ENCODE measurements at regions not wholly inside any gene's neighbourhood (a gene's known extent, or its start where the extent isn't known, plus 50 kb on each side); places are given as distances from the start of the nearest gene placed in this dataset.
"Not testable (repeated sequence)": the region's sequence is repeated elsewhere in the genome, so short reads cannot be mapped to it uniquely, and the experiment has no call there.

GRCh38 chr6:92111386-92111785, 1308.0 kb downstream of the EPHA7 start:
- Histone ChIP-seq H3K4me3 (no peak overlapping the region), H3K27me3 (ENCODE audit: insufficient read depth in 3 of 3, low read length in 2 of 3) (no peaks in the 10 kb centered on the region), H3K36me3 (ENCODE audit: insufficient read depth in 1 of 2, low read depth in 1 of 2) (no peaks in the 10 kb centered on the region), H3K9me3 (no peaks in the 10 kb centered on the region), H3K4me1 (no peaks in the 10 kb centered on the region), H3K27ac (no peak overlapping the region)
- DNase-seq (no peak), ATAC-seq (no peak)
- TF ChIP-seq CTCF (IDR thresholded peaks at IDR 0.05), result no peak
- intact Hi-C loops (cut with DNase I), result no loop called here
- 77 to 85% (median 85%) methylated on average over 2 of the region's 2 CpGs for WGBS, 3 donors

- DNase-seq, result no peak
- Histone ChIP-seq H3K27me3 (ENCODE audit: insufficient read depth in 3 of 3, low read length in 2 of 3) (no peaks in the 10 kb centered on the region), H3K36me3 (ENCODE audit: insufficient read depth in 1 of 2, low read depth in 1 of 2) (no peaks in the 10 kb centered on the region), H3K9me3 (no peaks in the 10 kb centered on the region), H3K4me3 (no peak overlapping the region), H3K4me1 (no peaks in the 10 kb centered on the region), H3K27ac (no peak overlapping the region)
- ATAC-seq, result no peak
- TF ChIP-seq CTCF (IDR thresholded peaks at IDR 0.05), result no peak
- intact Hi-C loops (cut with DNase I), result no loop called here
- WGBS, 3 donors, result 45 to 55% (median 54%) methylated on average over 4 of the region's 4 CpGs
Measured at GRCh38 chr6:92110403-92110802, 1309.0 kb downstream of the EPHA7 start.

GRCh38 chr6:92109956-92110355, 1309.4 kb downstream of the EPHA7 start:
- intact Hi-C loops (cut with DNase I), result no loop called here
- Histone ChIP-seq H3K4me1 (no peaks in the 10 kb centered on the region), H3K27ac (no peak overlapping the region), H3K4me3 (no peak overlapping the region), H3K36me3 (ENCODE audit: insufficient read depth in 1 of 2, low read depth in 1 of 2) (no peaks in the 10 kb centered on the region), H3K9me3 (no peaks in the 10 kb centered on the region), H3K27me3 (ENCODE audit: insufficient read depth in 3 of 3, low read length in 2 of 3) (no peaks in the 10 kb centered on the region)
- TF ChIP-seq CTCF (IDR thresholded peaks at IDR 0.05), result no peak
- 76 to 81% (median 77%) methylated on average over 5 of the region's 5 CpGs for WGBS, 3 donors
- no peak for ATAC-seq
- DNase-seq, result no peak

- DNase-seq, result no peak
- TF ChIP-seq CTCF (IDR thresholded peaks at IDR 0.05), result no peak
- intact Hi-C loops (cut with DNase I), result no loop called here
- Histone ChIP-seq H3K27ac (no peak overlapping the region), H3K4me3 (no peak overlapping the region), H3K4me1 (no peaks in the 10 kb centered on the region), H3K36me3 (ENCODE audit: insufficient read depth in 1 of 2, low read depth in 1 of 2) (no peaks in the 10 kb centered on the region), H3K9me3 (no peaks in the 10 kb centered on the region), H3K27me3 (ENCODE audit: insufficient read depth in 3 of 3, low read length in 2 of 3) (no peaks in the 10 kb centered on the region)
- WGBS, 3 donors, result 96 to 97% (median 96%) methylated on average over 13 of the region's 13 CpGs
- ATAC-seq, result no peak
Measured at GRCh38 chr6:92109256-92109655, 1310.1 kb downstream of the EPHA7 start.

- no peaks in the 10 kb centered on the region for H3K27me3 ChIP-seq (ENCODE audit: insufficient read depth in 3 of 3, low read length in 2 of 3)
- WGBS, 3 donors, result 83 to 90% (median 86%) methylated on average over 2 of the region's 2 CpGs
- no peak overlapping the region for H3K27ac ChIP-seq
- intact Hi-C loops (cut with DNase I), result no loop called here
- H3K4me3 ChIP-seq, result no peak overlapping the region
- DNase-seq, result no peak
- H3K4me1 ChIP-seq, result no peaks in the 10 kb centered on the region
- no peak for ATAC-seq
- TF ChIP-seq CTCF (IDR thresholded peaks at IDR 0.05), result no peak
- H3K9me3 ChIP-seq, result peaks cover 8% of the 10 kb centered on the region
- no peaks in the 10 kb centered on the region for H3K36me3 ChIP-seq (ENCODE audit: insufficient read depth in 1 of 2, low read depth in 1 of 2)
Measured at GRCh38 chr6:92086750-92087149, 1332.6 kb downstream of the EPHA7 start.

- H3K27ac ChIP-seq; ATAC-seq; H3K4me3 ChIP-seq; H3K36me3 ChIP-seq (ENCODE audit: insufficient read depth in 1 of 2, low read depth in 1 of 2); H3K4me1 ChIP-seq; intact Hi-C loops (cut with DNase I); DNase-seq; H3K27me3 ChIP-seq (ENCODE audit: insufficient read depth in 3 of 3, low read length in 2 of 3); H3K9me3 ChIP-seq: not testable (repeated sequence)
- 95 to 96% (median 95%) methylated on average over 5 of the region's 5 CpGs for WGBS, 3 donors
Measured at GRCh38 chr6:92083914-92084313, 1335.4 kb downstream of the EPHA7 start.
